Skeletal muscle tissue (tissue), 3 donors: ENCODE measurements at regions not wholly inside any gene's neighbourhood (a gene's known extent, or its start where the extent isn't known, plus 50 kb on each side); places are given as distances from the start of the nearest gene placed in this dataset.

Experiments used
- H3K27ac ChIP-seq: one replicate; pipeline ENCODE4 v1.7.0; 2013; ENCODE audit warnings: mild to moderate bottlenecking, low read depth, low read length, inconsistent platforms
- H3K27me3 ChIP-seq, 3 donors: one replicate each; pipeline ENCODE4 v1.7.0; 2013; ENCODE audit warnings: low read length in 3 of 3; ENCODE audit not compliant: control insufficient read depth in 3 of 3, insufficient read depth in 3 of 3
- H3K36me3 ChIP-seq, 3 donors: one replicate each; pipeline ENCODE4 v1.7.0; 2013; ENCODE audit warnings: low read length in 3 of 3; ENCODE audit not compliant: control insufficient read depth in 3 of 3, insufficient read depth in 3 of 3
- H3K4me1 ChIP-seq, 3 donors: one replicate each; pipeline ENCODE4 v1.7.0; 2013; ENCODE audit warnings: low read length in 3 of 3, mild to moderate bottlenecking in 3 of 3; ENCODE audit not compliant: control insufficient read depth in 3 of 3, insufficient read depth in 3 of 3
- H3K4me3 ChIP-seq, 3 donors: one replicate each; pipeline ENCODE4 v1.7.0; 2013; ENCODE audit warnings: low read length in 3 of 3
- H3K9ac ChIP-seq, 3 donors: one replicate each; pipeline ENCODE4 v1.7.0; 2013; ENCODE audit warnings: low read length in 3 of 3, mild to moderate bottlenecking in 3 of 3, moderate library complexity in 2 of 3, low read depth in 1 of 3
- H3K9me3 ChIP-seq, 3 donors: one replicate each; pipeline ENCODE4 v1.7.0; 2013; ENCODE audit warnings: low read length in 3 of 3; ENCODE audit not compliant: control insufficient read depth in 3 of 3
- donor health status: Osteomylitis.

- H3K36me3 ChIP-seq: no peaks in the 10 kb centered on the region
- H3K27ac ChIP-seq: no peak overlapping the region
- no peaks in the 10 kb centered on the region for H3K4me1 ChIP-seq
- no peaks in the 10 kb centered on the region for H3K9me3 ChIP-seq
- H3K4me3 ChIP-seq: no peak overlapping the region
- no peaks in the 10 kb centered on the region for H3K27me3 ChIP-seq
- H3K9ac ChIP-seq: no peak overlapping the region
Measured at GRCh38 chr18:11392980-11393885, 216.2 kb upstream of the SLC35G4 start.

GRCh38 chr18:11392292-11392691 lies 217.1 kb upstream of the SLC35G4 start:
- H3K36me3 ChIP-seq: no peaks in the 10 kb centered on the region
- H3K27ac ChIP-seq: no peak overlapping the region
- H3K4me1 ChIP-seq: peaks cover 0 to 3% (median 2%) of the 10 kb centered on the region in 3 donors
- no peak overlapping the region for H3K4me3 ChIP-seq
- H3K27me3 ChIP-seq: no peaks in the 10 kb centered on the region
- H3K9ac ChIP-seq: no peak overlapping the region
- no peaks in the 10 kb centered on the region for H3K9me3 ChIP-seq

- H3K27me3 ChIP-seq: no peaks in the 10 kb centered on the region
- no peak overlapping the region for H3K4me3 ChIP-seq
- no peaks in the 10 kb centered on the region for H3K9me3 ChIP-seq
- peaks cover 0 to 3% (median 2%) of the 10 kb centered on the region in 3 donors for H3K4me1 ChIP-seq
- H3K36me3 ChIP-seq: no peaks in the 10 kb centered on the region
- H3K9ac ChIP-seq: no peak overlapping the region
- no peak overlapping the region for H3K27ac ChIP-seq
Measured at GRCh38 chr18:11391661-11392060, 217.7 kb upstream of the SLC35G4 start.

GRCh38 chr18:11388755-11389680 lies 220.4 kb upstream of the SLC35G4 start:
- H3K4me1 ChIP-seq: peaks cover 0 to 3% (median 2%) of the 10 kb centered on the region in 3 donors
- H3K36me3 ChIP-seq: no peaks in the 10 kb centered on the region
- H3K9ac ChIP-seq: no peak overlapping the region
- no peaks in the 10 kb centered on the region for H3K27me3 ChIP-seq
- H3K27ac ChIP-seq: no peak overlapping the region
- H3K9me3 ChIP-seq: no peaks in the 10 kb centered on the region
- H3K4me3 ChIP-seq: no peak overlapping the region

- no peaks in the 10 kb centered on the region for H3K27me3 ChIP-seq
- H3K36me3 ChIP-seq: no peaks in the 10 kb centered on the region
- no peak overlapping the region for H3K9ac ChIP-seq
- H3K9me3 ChIP-seq: no peaks in the 10 kb centered on the region
- H3K4me3 ChIP-seq: no peak overlapping the region
- peaks cover 0 to 3% (median 2%) of the 10 kb centered on the region in 3 donors for H3K4me1 ChIP-seq
- no peak overlapping the region for H3K27ac ChIP-seq
Measured at GRCh38 chr18:11387880-11388279, 221.5 kb upstream of the SLC35G4 start.

- peaks cover 0 to 2% (median 0%) of the 10 kb centered on the region in 3 donors for H3K9me3 ChIP-seq
- no peaks in the 10 kb centered on the region for H3K27me3 ChIP-seq
- peaks cover 0 to 3% (median 2%) of the 10 kb centered on the region in 3 donors for H3K4me1 ChIP-seq
- H3K9ac ChIP-seq: no peak overlapping the region
- H3K4me3 ChIP-seq: no peak overlapping the region
- H3K36me3 ChIP-seq: no peaks in the 10 kb centered on the region
- no peak overlapping the region for H3K27ac ChIP-seq
Measured at GRCh38 chr18:11383381-11383780, 226.0 kb upstream of the SLC35G4 start.

- no peak overlapping the region for H3K27ac ChIP-seq
- no peaks in the 10 kb centered on the region for H3K27me3 ChIP-seq
- H3K4me1 ChIP-seq: no peaks in the 10 kb centered on the region
- H3K4me3 ChIP-seq: no peak overlapping the region
- no peak overlapping the region for H3K9ac ChIP-seq
- peaks cover 0 to 2% (median 0%) of the 10 kb centered on the region in 3 donors for H3K9me3 ChIP-seq
- no peaks in the 10 kb centered on the region for H3K36me3 ChIP-seq
Measured at GRCh38 chr18:11380968-11381367, 228.4 kb upstream of the SLC35G4 start.

- Histone ChIP-seq H3K4me1 (no peaks in the 10 kb centered on the region), H3K27ac (no peak overlapping the region), H3K36me3 (no peaks in the 10 kb centered on the region), H3K9ac (no peak overlapping the region), H3K9me3 (peaks cover 0 to 2% (median 0%) of the 10 kb centered on the region in 3 donors), H3K4me3 (no peak overlapping the region), H3K27me3 (no peaks in the 10 kb centered on the region)
Measured at GRCh38 chr18:11379660-11380059, 229.7 kb upstream of the SLC35G4 start.

GRCh38 chr18:11377766-11378540 lies 228.6 kb upstream of the PIEZO2 start:
- no peaks in the 10 kb centered on the region for H3K27me3 ChIP-seq
- H3K36me3 ChIP-seq: no peaks in the 10 kb centered on the region
- no peak overlapping the region for H3K9ac ChIP-seq
- H3K27ac ChIP-seq: no peak overlapping the region
- no peak overlapping the region for H3K4me3 ChIP-seq
- H3K4me1 ChIP-seq: peaks cover 0 to 4% (median 0%) of the 10 kb centered on the region in 3 donors
- H3K9me3 ChIP-seq: peaks cover 0 to 2% (median 0%) of the 10 kb centered on the region in 3 donors
